ENCODE measurements at regions not wholly inside any gene's neighbourhood (a gene's known extent, or its start where the extent isn't known, plus 50 kb on each side); places are given as distances from the start of the nearest gene placed in this dataset.

- no peak overlapping the region for H3K4me3 ChIP-seq
- H3K4me1 ChIP-seq (replicated peaks in 1 of 2): peaks cover 0 to under 1% of the 10 kb centered on the region in 2 donors
- H3K27ac ChIP-seq: no peak overlapping the region
- in situ Hi-C loops (cut with MboI; ENCODE audit: low pct_unique_long_range_greater_than_20kb in 2 of 9, low sequenced_read_pairs in 9 of 9, unreplicated experiment in 9 of 9): no loop called here
- WGBS, 10 experiments: 53 to 93% (median 89%) methylated on average over 2 to 4 of the region's 4 CpGs
- ATAC-seq (replicated peaks in 6 of 8): no peak
Observed at GRCh38 chr11:122062763-122063162, 53.3 kb downstream of the BLID start.

GRCh38 chr11:122059565-122059964 lies 56.5 kb downstream of the BLID start:
- no peak for ATAC-seq (replicated peaks in 6 of 8)
- H3K4me1 ChIP-seq (replicated peaks in 1 of 2): no peaks in the 10 kb centered on the region
- in situ Hi-C loops (cut with MboI; ENCODE audit: low pct_unique_long_range_greater_than_20kb in 2 of 9, low sequenced_read_pairs in 9 of 9, unreplicated experiment in 9 of 9): no loop called here
- no peak overlapping the region for H3K4me3 ChIP-seq
- no peak overlapping the region for H3K27ac ChIP-seq

- WGBS, 10 experiments: 88 to 100% (median 100%) methylated on average over 1 to 2 of the region's 2 CpGs; no CpG with 5 or more reads in 4 of the 10 experiments
- ATAC-seq (replicated peaks in 6 of 8): no peak
- Histone ChIP-seq H3K4me1 (replicated peaks in 1 of 2) (no peaks in the 10 kb centered on the region), H3K4me3 (no peak overlapping the region), H3K27ac (no peak overlapping the region)
- in situ Hi-C loops (cut with MboI; ENCODE audit: low pct_unique_long_range_greater_than_20kb in 2 of 9, low sequenced_read_pairs in 9 of 9, unreplicated experiment in 9 of 9): no loop called here
Observed at GRCh38 chr11:122050021-122050690, 65.9 kb downstream of the BLID start.

DNA sequence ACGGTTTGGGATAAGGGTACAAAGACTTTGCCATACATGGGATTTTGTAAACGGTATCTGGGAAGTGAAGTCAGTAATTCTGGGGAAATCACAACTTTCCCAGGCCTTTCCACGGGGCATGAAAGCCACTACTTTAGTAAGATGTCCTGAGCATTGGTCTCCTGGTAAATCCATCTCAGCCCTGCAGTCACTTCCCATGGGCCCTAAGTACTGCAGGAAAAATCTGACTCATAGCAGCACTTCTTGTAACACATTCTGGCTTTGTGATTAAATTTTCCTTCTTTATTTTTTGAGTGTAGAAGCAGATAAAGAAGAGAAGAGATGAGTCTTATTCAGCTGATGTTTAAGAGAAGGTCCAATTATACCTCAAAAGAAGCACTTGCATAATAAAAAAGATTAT lies 67.6 kb downstream of the BLID start:
- WGBS, 10 experiments: 70 to 100% (median 90%) methylated on average over 1 to 3 of the region's 3 CpGs; no CpG with 5 or more reads in 3 of the 10 experiments
- Histone ChIP-seq H3K27ac (no peak overlapping the region), H3K4me3 (no peak overlapping the region), H3K4me1 (replicated peaks in 1 of 2) (no peaks in the 10 kb centered on the region)
- no peak for ATAC-seq (replicated peaks in 6 of 8)
- in situ Hi-C loops (cut with MboI; ENCODE audit: low pct_unique_long_range_greater_than_20kb in 2 of 9, low sequenced_read_pairs in 9 of 9, unreplicated experiment in 9 of 9): no loop called here

GRCh38 chr11:122046846-122047245 lies 69.2 kb downstream of the BLID start:
- WGBS, 10 experiments: 20 to 100% (median 80%) methylated on average over 1 to 6 of the region's 6 CpGs; no CpG with 5 or more reads in 1 of the 10 experiments
- Histone ChIP-seq H3K4me3 (no peak overlapping the region), H3K4me1 (replicated peaks in 1 of 2) (peaks cover 0 to 13% of the 10 kb centered on the region in 2 donors), H3K27ac (no peak overlapping the region)
- peak in 1 of 8 experiments; percentile 35 for ATAC-seq (replicated peaks in 6 of 8)
- in situ Hi-C loops (cut with MboI; ENCODE audit: low pct_unique_long_range_greater_than_20kb in 2 of 9, low sequenced_read_pairs in 9 of 9, unreplicated experiment in 9 of 9): no loop called here

GRCh38 chr11:122046438-122046837 lies 69.6 kb downstream of the BLID start:
- ATAC-seq (replicated peaks in 6 of 8): no peak
- in situ Hi-C loops (cut with MboI; ENCODE audit: low pct_unique_long_range_greater_than_20kb in 2 of 9, low sequenced_read_pairs in 9 of 9, unreplicated experiment in 9 of 9): no loop called here
- WGBS, 10 experiments: 46 to 100% (median 93%) methylated on average over 1 to 4 of the region's 4 CpGs; no CpG with 5 or more reads in 1 of the 10 experiments
- Histone ChIP-seq H3K4me3 (no peak overlapping the region), H3K4me1 (replicated peaks in 1 of 2) (peaks cover 0 to 13% of the 10 kb centered on the region in 2 donors), H3K27ac (no peak overlapping the region)

GRCh38 chr11:122045181-122045586 lies 70.8 kb downstream of the BLID start:
- no peak overlapping the region for H3K27ac ChIP-seq
- peak in 1 of 8 experiments; percentile 37 for ATAC-seq (replicated peaks in 6 of 8)
- H3K4me3 ChIP-seq: no peak overlapping the region
- 4 to 97% (median 87%) methylated on average over 2 to 3 of the region's 3 CpGs; no CpG with 5 or more reads in 1 of the 10 experiments for WGBS, 10 experiments
- H3K4me1 ChIP-seq (replicated peaks in 1 of 2): peaks cover 6 to 20% of the 10 kb centered on the region in 2 donors
- in situ Hi-C loops (cut with MboI; ENCODE audit: low pct_unique_long_range_greater_than_20kb in 2 of 9, low sequenced_read_pairs in 9 of 9, unreplicated experiment in 9 of 9): no loop called here

DNA sequence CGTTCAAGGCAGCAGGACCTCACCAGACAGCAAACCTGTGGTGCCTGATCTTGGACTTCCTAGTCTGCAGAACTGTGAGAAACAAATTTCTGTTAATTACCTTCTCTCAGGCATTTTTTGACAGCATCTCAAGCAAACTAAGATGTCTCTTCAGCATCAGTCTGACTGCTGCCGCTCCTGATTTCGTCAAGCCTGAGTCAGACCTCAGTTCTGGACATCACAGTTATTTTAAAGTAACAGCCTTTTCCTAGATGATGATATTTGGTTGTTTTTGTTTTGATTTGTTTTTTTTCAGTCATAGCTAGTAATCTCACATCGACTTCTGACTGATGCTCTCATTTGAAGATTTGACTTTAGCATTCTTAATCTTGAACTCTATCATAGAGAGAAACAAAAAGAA lies 71.9 kb downstream of the BLID start:
- in situ Hi-C loops (cut with MboI; ENCODE audit: low pct_unique_long_range_greater_than_20kb in 2 of 9, low sequenced_read_pairs in 9 of 9, unreplicated experiment in 9 of 9): no loop called here
- WGBS, 10 experiments: 31 to 83% (median 65%) methylated on average over 1 to 4 of the region's 4 CpGs; no CpG with 5 or more reads in 1 of the 10 experiments
- ATAC-seq (replicated peaks in 6 of 8): no peak
- no peak overlapping the region for H3K4me3 ChIP-seq
- peaks cover 7 to 21% of the 10 kb centered on the region in 2 donors for H3K4me1 ChIP-seq (replicated peaks in 1 of 2)
- no peak overlapping the region for H3K27ac ChIP-seq

DNA sequence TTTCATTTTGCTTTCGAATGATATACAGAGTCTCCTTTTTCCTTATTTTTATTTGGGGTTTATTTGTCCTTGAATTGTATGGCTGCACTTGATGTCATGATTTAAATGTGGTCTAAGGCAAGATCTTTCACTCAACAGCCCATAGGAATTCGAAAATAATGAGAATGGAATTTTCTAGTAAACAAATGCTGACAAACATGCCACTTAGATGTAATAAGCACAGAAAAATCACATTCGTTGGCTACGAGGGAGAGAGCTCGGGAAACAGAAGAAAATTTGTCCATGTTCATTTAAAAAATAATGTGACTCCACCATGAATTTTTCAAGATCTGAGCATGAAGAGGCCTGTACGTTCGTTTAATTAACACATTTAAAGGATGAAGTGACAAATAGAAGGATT lies 73.0 kb downstream of the BLID start:
- no peak overlapping the region for H3K4me3 ChIP-seq
- peaks cover 7 to 21% of the 10 kb centered on the region in 2 donors for H3K4me1 ChIP-seq (replicated peaks in 1 of 2)
- no peak for ATAC-seq (replicated peaks in 6 of 8)
- in situ Hi-C loops (cut with MboI; ENCODE audit: low pct_unique_long_range_greater_than_20kb in 2 of 9, low sequenced_read_pairs in 9 of 9, unreplicated experiment in 9 of 9): no loop called here
- 20 to 76% (median 57%) methylated on average over 1 to 7 of the region's 7 CpGs for WGBS, 10 experiments
- no peak overlapping the region for H3K27ac ChIP-seq

- no peak overlapping the region for H3K4me3 ChIP-seq
- in situ Hi-C loops (cut with MboI; ENCODE audit: low pct_unique_long_range_greater_than_20kb in 2 of 9, low sequenced_read_pairs in 9 of 9, unreplicated experiment in 9 of 9): no loop called here
- 0 to 100% (median 43%) methylated on average over 1 to 5 of the region's 6 CpGs; no CpG with 5 or more reads in 1 of the 10 experiments for WGBS, 10 experiments
- peak in 1 of 8 experiments; percentile 23 for ATAC-seq (replicated peaks in 6 of 8)
- H3K27ac ChIP-seq: no peak overlapping the region
- peaks cover 7 to 21% of the 10 kb centered on the region in 2 donors for H3K4me1 ChIP-seq (replicated peaks in 1 of 2)
Observed at GRCh38 chr11:122040464-122040863, 75.6 kb downstream of the BLID start.

GRCh38 chr11:122038543-122038942 lies 77.5 kb downstream of the BLID start:
- H3K27ac ChIP-seq: no peak overlapping the region
- peaks cover 7 to 21% of the 10 kb centered on the region in 2 donors for H3K4me1 ChIP-seq (replicated peaks in 1 of 2)
- peak in 4 of 8 experiments; percentile 23 to 59 (median 52) for ATAC-seq (replicated peaks in 6 of 8)
- WGBS, 10 experiments: 15 to 83% (median 58%) methylated on average over 1 to 2 of the region's 2 CpGs
- no peak overlapping the region for H3K4me3 ChIP-seq
- in situ Hi-C loops (cut with MboI; ENCODE audit: low pct_unique_long_range_greater_than_20kb in 2 of 9, low sequenced_read_pairs in 9 of 9, unreplicated experiment in 9 of 9): no loop called here

DNA sequence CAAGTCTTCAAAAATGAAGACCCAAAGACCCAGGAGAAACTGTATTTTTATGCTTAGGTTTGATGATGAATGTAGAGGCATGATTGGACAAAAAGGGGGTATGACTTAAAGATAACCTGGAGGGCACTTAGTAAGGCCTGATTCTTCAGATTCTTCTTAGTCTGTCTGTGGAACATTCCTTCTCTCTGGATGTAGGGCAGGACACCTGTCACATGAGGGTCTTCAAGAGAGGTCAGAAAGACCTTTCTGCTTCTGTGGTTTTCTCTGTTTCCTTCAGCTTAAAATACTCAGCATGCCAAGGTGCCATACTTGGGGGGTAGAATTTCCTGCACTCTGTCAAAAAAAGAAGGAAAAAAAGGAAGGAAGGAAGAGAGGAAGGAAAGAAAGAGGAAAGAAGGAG lies 78.1 kb downstream of the BLID start:
- H3K4me1 ChIP-seq (replicated peaks in 1 of 2): peaks cover 7 to 19% of the 10 kb centered on the region in 2 donors
- ATAC-seq (replicated peaks in 6 of 8): no peak
- no peak overlapping the region for H3K27ac ChIP-seq
- no peak overlapping the region for H3K4me3 ChIP-seq
- in situ Hi-C loops (cut with MboI; ENCODE audit: low pct_unique_long_range_greater_than_20kb in 2 of 9, low sequenced_read_pairs in 9 of 9, unreplicated experiment in 9 of 9): no loop called here

GRCh38 chr11:122036493-122036892 lies 79.5 kb downstream of the BLID start:
- in situ Hi-C loops (cut with MboI; ENCODE audit: low pct_unique_long_range_greater_than_20kb in 2 of 9, low sequenced_read_pairs in 9 of 9, unreplicated experiment in 9 of 9): no loop called here

GRCh38 chr11:122036018-122036417 lies 80.0 kb downstream of the BLID start:
- Histone ChIP-seq H3K27ac (no peak overlapping the region), H3K4me3 (no peak overlapping the region), H3K4me1 (replicated peaks in 1 of 2) (peaks cover 7 to 8% of the 10 kb centered on the region in 2 donors)
- 0 to 100% (median 29%) methylated on average over 1 of the region's 1 CpG; no CpG with 5 or more reads in 2 of the 10 experiments for WGBS, 10 experiments
- peak in 2 of 8 experiments; percentile 67 to 68 for ATAC-seq (replicated peaks in 6 of 8)
- in situ Hi-C loops (cut with MboI; ENCODE audit: low pct_unique_long_range_greater_than_20kb in 2 of 9, low sequenced_read_pairs in 9 of 9, unreplicated experiment in 9 of 9): no loop called here

More at GRCh38 chr11:122036493-122036892, 79.5 kb downstream of the BLID start:
- Histone ChIP-seq H3K27ac (no peak overlapping the region), H3K4me3 (no peak overlapping the region), H3K4me1 (replicated peaks in 1 of 2) (peaks cover 7 to 8% of the 10 kb centered on the region in 2 donors)
- 79 to 100% (median 94%) methylated on average over 1 to 6 of the region's 6 CpGs; no CpG with 5 or more reads in 2 of the 10 experiments for WGBS, 10 experiments
- ATAC-seq (replicated peaks in 6 of 8): no peak

All from motor neuron (in vitro differentiated cells).